ENCODE measurements at regions not wholly inside any gene's neighbourhood (a gene's known extent, or its start where the extent isn't known, plus 50 kb on each side); places are given as distances from the start of the nearest gene placed in this dataset.

- TF ChIP-seq CTCF (IDR thresholded peaks at IDR 0.05) (no peak), EP300 (IDR thresholded peaks at IDR 0.05; ENCODE audit: borderline replicate concordance in 1 of 2, low read depth in 1 of 2, low read length in 1 of 2) (no peak), TCF12 (IDR thresholded peaks at IDR 0.05) (no peak), EZH2phosphoT487 (IDR thresholded peaks at IDR 0.05; ENCODE audit: borderline replicate concordance, low read depth) (no peak)
Observed at GRCh38 chr5:105878402-105878801, 1792.3 kb downstream of the EFNA5 start.
